C4-2B (cell line): ENCODE measurements at regions not wholly inside any gene's neighbourhood (a gene's known extent, or its start where the extent isn't known, plus 50 kb on each side); places are given as distances from the start of the nearest gene placed in this dataset.

Source experiments
- ZFX ChIP-seq: fragments of 450-650 bp; IDR thresholded peaks from 2 replicates; pipeline ENCODE4 v1.6.1; 2017
- TF ChIP-seq, protein P1 (sequence below): fragments of 450-650 bp; conservative IDR thresholded peaks from 2 replicates; pipeline ENCODE4 v1.5.1; 2017; ENCODE audit warnings: mild to moderate bottlenecking

- TF ChIP-seq, protein P1, sequence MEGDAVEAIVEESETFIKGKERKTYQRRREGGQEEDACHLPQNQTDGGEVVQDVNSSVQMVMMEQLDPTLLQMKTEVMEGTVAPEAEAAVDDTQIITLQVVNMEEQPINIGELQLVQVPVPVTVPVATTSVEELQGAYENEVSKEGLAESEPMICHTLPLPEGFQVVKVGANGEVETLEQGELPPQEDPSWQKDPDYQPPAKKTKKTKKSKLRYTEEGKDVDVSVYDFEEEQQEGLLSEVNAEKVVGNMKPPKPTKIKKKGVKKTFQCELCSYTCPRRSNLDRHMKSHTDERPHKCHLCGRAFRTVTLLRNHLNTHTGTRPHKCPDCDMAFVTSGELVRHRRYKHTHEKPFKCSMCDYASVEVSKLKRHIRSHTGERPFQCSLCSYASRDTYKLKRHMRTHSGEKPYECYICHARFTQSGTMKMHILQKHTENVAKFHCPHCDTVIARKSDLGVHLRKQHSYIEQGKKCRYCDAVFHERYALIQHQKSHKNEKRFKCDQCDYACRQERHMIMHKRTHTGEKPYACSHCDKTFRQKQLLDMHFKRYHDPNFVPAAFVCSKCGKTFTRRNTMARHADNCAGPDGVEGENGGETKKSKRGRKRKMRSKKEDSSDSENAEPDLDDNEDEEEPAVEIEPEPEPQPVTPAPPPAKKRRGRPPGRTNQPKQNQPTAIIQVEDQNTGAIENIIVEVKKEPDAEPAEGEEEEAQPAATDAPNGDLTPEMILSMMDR: no peak
- no peak for TF ChIP-seq ZFX
Measured at GRCh38 chr10:108840944-108841343, 1082.4 kb downstream of the XPNPEP1 start.
